Stimulated activated CD4-positive, alpha-beta T cell treated with anti-CD3 and anti-CD28 coated beads, TNF-alpha, amount 100 ng/mL, for 48 hours (primary cell): ENCODE measurements at regions not wholly inside any gene's neighbourhood (a gene's known extent, or its start where the extent isn't known, plus 50 kb on each side); places are given as distances from the start of the nearest gene placed in this dataset.
A peak's percentile ranks its signal among the peaks of the same experiment; 100 is the strongest.
"Not testable (repeated sequence)": the region's sequence is repeated elsewhere in the genome, so short reads cannot be mapped to it uniquely, and the experiment has no call there.

ENCODE experiments used
- DNase-seq, 3 donors: peaks; one replicate each; pipeline ENCODE4 v3.0.0-alpha.2; 2020; ENCODE audit warnings: low read depth in 3 of 3

- not testable (repeated sequence) for DNase-seq
These were observed 72.1 kb downstream of the OGFRL1 start for GRCh38 chr6:71360556-71361335.

GRCh38 chr6:71364889-71365542, 76.4 kb downstream of the OGFRL1 start:
- no peak for DNase-seq

- no peak for DNase-seq
These were observed 79.1 kb downstream of the OGFRL1 start for GRCh38 chr6:71367756-71368155.

- no peak for DNase-seq
These were observed 79.7 kb downstream of the OGFRL1 start for GRCh38 chr6:71368284-71368683.

GRCh38 chr6:71371559-71371958, 82.9 kb downstream of the OGFRL1 start:
- DNase-seq, result no peak

GRCh38 chr6:71373943-71374342, 85.3 kb downstream of the OGFRL1 start:
- no peak for DNase-seq

GRCh38 chr6:71375676-71376075, 87.1 kb downstream of the OGFRL1 start:
- DNase-seq, result no peak

GRCh38 chr6:71376830-71377229, 88.2 kb downstream of the OGFRL1 start:
- no peak for DNase-seq

GRCh38 chr6:71383476-71383875, 94.9 kb downstream of the OGFRL1 start:
- DNase-seq, result no peak

- DNase-seq, result peak in 1 of 3 donors; percentile 5
These were observed 95.4 kb downstream of the OGFRL1 start for GRCh38 chr6:71383901-71384489.

GRCh38 chr6:71385111-71385822, 96.7 kb downstream of the OGFRL1 start:
- DNase-seq, result no peak

GRCh38 chr6:71386215-71386614, 97.6 kb downstream of the OGFRL1 start:
- no peak for DNase-seq

GRCh38 chr6:71387179-71387578, 98.6 kb downstream of the OGFRL1 start:
- no peak for DNase-seq

GRCh38 chr6:71388068-71388744, 99.6 kb downstream of the OGFRL1 start:
- DNase-seq, result no peak

- DNase-seq, result no peak
These were observed 100.4 kb downstream of the OGFRL1 start for GRCh38 chr6:71388856-71389527.

- DNase-seq, result no peak
These were observed 102.5 kb downstream of the OGFRL1 start for GRCh38 chr6:71391126-71391525.

- DNase-seq, result no peak
These were observed 103.7 kb downstream of the OGFRL1 start for GRCh38 chr6:71392276-71392675.

GRCh38 chr6:71393471-71393870, 104.9 kb downstream of the OGFRL1 start:
- no peak for DNase-seq

GRCh38 chr6:71393981-71394432, 105.4 kb downstream of the OGFRL1 start:
- no peak for DNase-seq

- DNase-seq, result no peak
These were observed 106.3 kb downstream of the OGFRL1 start for GRCh38 chr6:71394926-71395325.
